SK-N-SH (cell line): ENCODE measurements at regions not wholly inside any gene's neighbourhood (a gene's known extent, or its start where the extent isn't known, plus 50 kb on each side); places are given as distances from the start of the nearest gene placed in this dataset.
A peak's percentile ranks its signal among the peaks of the same experiment; 100 is the strongest.

Experiments
- CTCF ChIA-PET: fragments of 300-600, 350-600 bp; formaldehyde crosslinking; extraction: SDS; loops from one replicate; lab custom pipeline; 2021; lab: Yijun Ruan, JAX
- POLR2A ChIA-PET: fragments of 350-600 bp; sonication (Branson Sonifier 250); formaldehyde crosslinking; extraction: SDS; loops from one replicate; lab custom pipeline; 2020; ENCODE audit warnings: antibody characterized with exemption, inconsistent platforms; lab: Yijun Ruan, JAX
- DNase-seq: peaks from one replicate; pipeline ENCODE4 v3.0.0; 2012
- H2AFZ ChIP-seq: fragments of 200-600 bp; sonication (generic); 2 replicates; pipeline ENCODE4 v1.8.1; 2016; ENCODE audit warnings: antibody characterized with exemption, mild to moderate bottlenecking, low read depth
- H3F3A ChIP-seq: fragments of 200-600 bp; sonication (generic); replicated peaks from 2 replicates; pipeline ENCODE3; 2016; ENCODE audit warnings: antibody characterized with exemption, mild to moderate bottlenecking; ENCODE audit not compliant: insufficient read depth
- H3K27ac ChIP-seq, 2 experiments: fragments of 200-500 bp in 1 of 2; fragments of 200-600 bp in 1 of 2; sonication (Bioruptor generic) in 1 of 2; sonication (generic), shearing (Covaris generic) in 1 of 2; 2 replicates each; pipeline versions ENCODE4 v1.5.1 to v1.6.1; 2014 to 2016; ENCODE audit warnings: low read depth in 2 of 2, inconsistent platforms in 1 of 2, low read length in 1 of 2, mild to moderate bottlenecking in 1 of 2, mixed read lengths in 1 of 2
- H3K27me3 ChIP-seq: fragments of 200-600 bp; sonication (generic), shearing (Covaris generic); 2 replicates; pipeline ENCODE4 v1.6.1; 2016; ENCODE audit warnings: mixed run types; ENCODE audit not compliant: insufficient read depth
- H3K36me3 ChIP-seq, 2 experiments: fragments of 200-500 bp in 1 of 2; fragments of 200-600 bp in 1 of 2; sonication (Bioruptor generic) in 1 of 2; sonication (generic) in 1 of 2; replicated peaks in 1 of 2; 2 replicates each; pipeline versions ENCODE3 to v1.5.1; 2014 to 2016; ENCODE audit warnings: low read length in 1 of 2, mild to moderate bottlenecking in 1 of 2; ENCODE audit not compliant: insufficient read depth in 2 of 2, control insufficient read depth in 1 of 2
- H3K4me1 ChIP-seq, 2 experiments: fragments of 200-500 bp in 1 of 2; fragments of 200-600 bp in 1 of 2; sonication (Bioruptor generic) in 1 of 2; sonication (generic), shearing (Covaris generic) in 1 of 2; 2 replicates each; pipeline versions ENCODE4 v1.5.1 to v1.6.1; 2014 to 2016; ENCODE audit warnings: low read depth in 1 of 2, low read length in 1 of 2, mixed run types in 1 of 2; ENCODE audit not compliant: insufficient read depth in 2 of 2, control insufficient read depth in 1 of 2
- H3K4me2 ChIP-seq: fragments of 200-600 bp; sonication (generic), shearing (Covaris generic); 2 replicates; pipeline ENCODE4 v1.6.1; 2017; ENCODE audit warnings: mixed run types
- H3K4me3 ChIP-seq, 2 experiments: fragments of 200-500 bp in 1 of 2; fragments of 200-600 bp in 1 of 2; sonication (Bioruptor generic) in 1 of 2; sonication (generic), shearing (Covaris generic) in 1 of 2; 2 replicates each; pipeline versions ENCODE4 v1.5.1 to v1.8.1; 2014 to 2016; ENCODE audit warnings: low read depth in 2 of 2, inconsistent platforms in 1 of 2, low read length in 1 of 2, mild to moderate bottlenecking in 1 of 2, mixed read lengths in 1 of 2, moderate library complexity in 1 of 2
- H3K79me2 ChIP-seq: fragments of 200-600 bp; sonication (generic); 2 replicates; pipeline ENCODE4 v1.8.1; 2017; ENCODE audit warnings: mild to moderate bottlenecking; ENCODE audit not compliant: insufficient read depth
- H3K9ac ChIP-seq: fragments of 200-600 bp; sonication (generic); 2 replicates; pipeline ENCODE4 v1.6.1; 2017; ENCODE audit warnings: mixed run types
- H3K9me2 ChIP-seq: fragments of 200-600 bp; sonication (generic); 2 replicates; pipeline ENCODE4 v1.6.1; 2017; ENCODE audit warnings: mixed run types
- H3K9me3 ChIP-seq: fragments of 200-600 bp; sonication (generic); 2 replicates; pipeline ENCODE4 v1.6.1; 2017; ENCODE audit warnings: mixed run types, mild to moderate bottlenecking, moderate library complexity
- H4K20me1 ChIP-seq: fragments of 200-600 bp; sonication (generic); 2 replicates; pipeline ENCODE4 v1.6.1; 2017; ENCODE audit warnings: mild to moderate bottlenecking, mixed run types; ENCODE audit not compliant: insufficient read depth
- CHD2 ChIP-seq: fragments of 150-350 bp; IDR thresholded peaks from 2 replicates; pipeline ENCODE4 v1.6.1; 2018; ENCODE audit warnings: low read length; ENCODE audit not compliant: partially characterized antibody
- ELF1 ChIP-seq: IDR thresholded peaks from 2 replicates; pipeline ENCODE4 v1.4.0; 2012
- EZH2phosphoT487 ChIP-seq: fragments of 200-600 bp; sonication (generic); IDR thresholded peaks from 2 replicates; pipeline ENCODE4 v1.6.1; 2017; ENCODE audit warnings: low read depth, mixed run types, mild to moderate bottlenecking, antibody characterized with exemption, moderate library complexity, borderline replicate concordance
- FOXJ3 ChIP-seq: sonication (generic); formaldehyde crosslinking; IDR thresholded peaks from 2 replicates; pipeline ENCODE4 v1.5.1; 2020; ENCODE audit warnings: mild to moderate bottlenecking, missing genetic modification reagents
- FOXM1 ChIP-seq: IDR thresholded peaks from 2 replicates; pipeline ENCODE4 v1.4.0; 2012; ENCODE audit warnings: low read depth, mild to moderate bottlenecking
- GABPA ChIP-seq: IDR thresholded peaks from 2 replicates; pipeline ENCODE4 v1.4.0; 2012; ENCODE audit warnings: low read depth, mild to moderate bottlenecking
- GATA2 ChIP-seq: sonication (generic); formaldehyde crosslinking; IDR thresholded peaks from 2 replicates; pipeline ENCODE4 v1.5.0; 2020; ENCODE audit warnings: mild to moderate bottlenecking, missing genetic modification reagents
- JUND ChIP-seq: IDR thresholded peaks from 2 replicates; pipeline ENCODE4 v1.4.0; 2012
- MEF2A ChIP-seq: IDR thresholded peaks from 2 replicates; pipeline ENCODE4 v1.4.0; 2012; ENCODE audit warnings: low read depth, borderline replicate concordance
- NRF1 ChIP-seq: IDR thresholded peaks from 2 replicates; pipeline ENCODE4 v1.6.1; 2012; ENCODE audit warnings: low read depth, mild to moderate bottlenecking, low read length
- POLR2AphosphoS5 ChIP-seq: IDR thresholded peaks from 2 replicates; pipeline ENCODE4 v1.6.1; 2012; ENCODE audit warnings: low read depth, low read length
- SIN3A ChIP-seq: IDR thresholded peaks from 2 replicates; pipeline ENCODE4 v1.6.1; 2012; ENCODE audit warnings: low read depth, mild to moderate bottlenecking, low read length, moderate library complexity, borderline replicate concordance
- SMC3 ChIP-seq: IDR thresholded peaks from 2 replicates; pipeline ENCODE4 v1.6.1; 2012; ENCODE audit warnings: low read depth, low read length, improper control_type of control experiment
- TAF1 ChIP-seq: IDR thresholded peaks from 2 replicates; pipeline ENCODE4 v1.6.1; 2012; ENCODE audit warnings: low read depth, mild to moderate bottlenecking, low read length, moderate library complexity, borderline replicate concordance
- TCF12 ChIP-seq: IDR thresholded peaks from 2 replicates; pipeline ENCODE4 v1.4.0; 2012
- TEAD4 ChIP-seq: IDR thresholded peaks from 2 replicates; pipeline ENCODE4 v1.4.0; 2012; ENCODE audit warnings: mild to moderate bottlenecking, borderline replicate concordance; ENCODE audit not compliant: insufficient read depth
- YY1 ChIP-seq: IDR thresholded peaks from 2 replicates; pipeline ENCODE4 v1.4.0; 2012; ENCODE audit warnings: low read depth, mild to moderate bottlenecking
- WGBS: methylation state at CpG from one replicate; pipeline ENCODE4 v1.1.6; 2017; ENCODE audit warnings: low lambda C conversion rate; 5-methylcytosine and 5-hydroxymethylcytosine counted together
- TF ChIP-seq, protein P1 (sequence below): IDR thresholded peaks from 2 replicates; pipeline ENCODE4 v1.4.0; 2012; ENCODE audit warnings: low read depth
- TF ChIP-seq, protein P2 (sequence below): fragments of 150-350 bp; IDR thresholded peaks from 2 replicates; pipeline ENCODE4 v1.6.1; 2017; ENCODE audit warnings: antibody characterized with exemption, low read length, low read depth, borderline replicate concordance
- TF ChIP-seq, protein P3 (sequence below): fragments of 200-600 bp; sonication (generic); IDR thresholded peaks from 2 replicates; pipeline ENCODE4 v1.6.1; 2017; ENCODE audit warnings: antibody characterized with exemption, mild to moderate bottlenecking, moderate library complexity
- TF ChIP-seq, protein P4 (sequence below): IDR thresholded peaks from 2 replicates; pipeline ENCODE4 v1.4.0; 2012; ENCODE audit warnings: low read depth, borderline replicate concordance

DNA sequence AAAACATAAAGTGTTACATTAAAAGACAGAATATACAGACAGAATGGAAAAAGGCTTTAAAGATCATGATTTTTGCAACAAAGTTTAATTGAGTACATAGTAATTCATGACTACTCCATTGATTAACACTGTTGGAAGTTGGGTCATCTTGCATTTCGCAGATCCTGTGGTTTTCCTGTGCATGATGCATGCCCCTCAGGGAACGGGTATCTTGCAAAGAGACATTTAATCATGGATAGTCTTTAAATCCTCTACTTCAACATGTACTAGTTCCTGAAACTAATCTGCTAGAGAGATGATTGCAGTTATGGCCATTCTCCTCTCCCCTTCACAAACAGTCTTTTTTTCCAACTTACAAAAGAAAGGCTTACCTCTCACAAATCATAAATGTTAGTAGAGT lies 155.6 kb upstream of the DSEL start:
- Histone ChIP-seq H3K79me2 (no peaks in the 10 kb centered on the region), H3K27ac (no peak overlapping the region), H3K9ac (no peak overlapping the region), H3K4me1 (no peaks in the 10 kb centered on the region; a peak in 1 of 4 replicates), H3K4me2 (no peak overlapping the region), H3K36me3 (no peaks in the 10 kb centered on the region), H4K20me1 (no peaks in the 10 kb centered on the region), H3K9me3 (no peaks in the 10 kb centered on the region), H3K27me3 (no peaks in the 10 kb centered on the region), H3F3A (peaks cover 3% of the 10 kb centered on the region), H2AFZ (peak overlapping the region; percentile 23; the same call in 1 of the 2 replicates), H3K4me3 (no peak overlapping the region), H3K9me2 (no peaks in the 10 kb centered on the region)
- CTCF ChIA-PET, result no interaction called here
- no peak for DNase-seq
- 73% methylated on average over 2 of the region's 2 CpGs for WGBS
- POLR2A ChIA-PET, result no interaction called here
- TF ChIP-seq CHD2 (no peak), TCF12 (no peak), SIN3A (no peak), GATA2 (CRISPR knock-in tag) (no peak), TEAD4 (no peak), NRF1 (no peak), SMC3 (no peak), TAF1 (no peak), POLR2AphosphoS5 (no peak), MEF2A (no peak), GABPA (no peak)
- TF ChIP-seq, protein P1, sequence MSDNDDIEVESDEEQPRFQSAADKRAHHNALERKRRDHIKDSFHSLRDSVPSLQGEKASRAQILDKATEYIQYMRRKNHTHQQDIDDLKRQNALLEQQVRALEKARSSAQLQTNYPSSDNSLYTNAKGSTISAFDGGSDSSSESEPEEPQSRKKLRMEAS, result no peak

DNA sequence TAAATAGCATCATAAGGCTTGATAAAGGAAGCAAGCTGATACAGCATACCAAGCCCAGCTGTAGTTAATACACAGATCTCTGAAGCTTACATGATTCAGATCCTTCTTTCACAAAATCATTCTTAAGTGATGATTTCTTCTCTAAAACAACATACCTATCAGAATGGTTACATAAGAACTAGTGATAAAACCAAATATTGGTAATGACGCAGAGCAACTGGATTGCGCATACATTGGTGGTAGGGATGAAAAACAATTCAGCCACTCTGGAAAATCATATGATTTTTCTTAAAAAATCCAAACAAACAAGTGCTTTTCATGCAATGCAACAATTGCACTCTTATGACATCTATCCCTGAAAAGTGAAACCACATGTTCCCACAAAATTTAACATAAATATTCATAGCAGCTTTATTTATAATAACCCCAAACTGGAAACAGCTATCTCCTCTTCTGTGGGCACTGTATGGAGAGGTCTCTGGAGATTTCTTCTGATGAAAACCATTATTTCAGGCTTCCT lies 153.6 kb upstream of the DSEL start:
- no peak for DNase-seq
- no peaks in the 10 kb centered on the region for H3K27me3 ChIP-seq
- H3K4me1 ChIP-seq, result no peaks in the 10 kb centered on the region; a peak in 1 of 4 replicates
- H4K20me1 ChIP-seq, result no peaks in the 10 kb centered on the region
- no peak overlapping the region for H3K4me3 ChIP-seq
- H3K27ac ChIP-seq, result no peak overlapping the region
- H3K9me3 ChIP-seq, result no peaks in the 10 kb centered on the region
- H3K79me2 ChIP-seq, result no peaks in the 10 kb centered on the region
- ChIA-PET POLR2A (no interaction called here), CTCF (no interaction called here)
- TF ChIP-seq TCF12, result peak; percentile 18; the same call in 1 of the 2 replicates
- no peak for TF ChIP-seq YY1
- H3K36me3 ChIP-seq, result no peaks in the 10 kb centered on the region
- H3K9ac ChIP-seq, result no peak overlapping the region
- no peak overlapping the region for H3K4me2 ChIP-seq
- H2AFZ ChIP-seq, result no peak overlapping the region
- H3K9me2 ChIP-seq, result no peaks in the 10 kb centered on the region
- H3F3A ChIP-seq, result no peaks in the 10 kb centered on the region
- 91% methylated on average over 2 of the region's 2 CpGs for WGBS

DNA sequence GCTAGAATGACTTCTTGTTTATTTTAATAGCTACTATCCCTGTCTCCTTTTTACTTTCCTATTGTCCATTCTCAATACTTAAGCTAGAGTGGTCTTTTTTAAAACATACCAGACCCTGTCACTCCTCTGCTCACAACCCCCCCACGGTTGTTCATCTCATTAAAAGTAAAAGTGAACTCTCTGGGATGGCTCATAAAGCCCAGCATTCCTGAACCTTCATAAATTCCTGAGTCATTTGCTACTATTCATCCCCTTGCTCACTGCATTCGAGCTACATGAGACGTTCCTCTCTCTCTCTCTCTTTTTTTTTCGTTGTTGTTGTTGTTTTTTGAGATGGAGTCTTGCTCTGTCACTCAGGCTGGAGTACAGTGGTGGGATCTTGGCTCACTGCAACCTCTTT lies 148.7 kb upstream of the DSEL start:
- no peak overlapping the region for H2AFZ ChIP-seq
- H3K9ac ChIP-seq, result no peak overlapping the region
- H3K79me2 ChIP-seq, result no peaks in the 10 kb centered on the region
- 59% methylated on average over 4 of the region's 4 CpGs for WGBS
- no peaks in the 10 kb centered on the region for H4K20me1 ChIP-seq
- H3K9me3 ChIP-seq, result no peaks in the 10 kb centered on the region
- H3F3A ChIP-seq, result no peaks in the 10 kb centered on the region
- H3K27me3 ChIP-seq, result no peaks in the 10 kb centered on the region
- no peak overlapping the region for H3K4me3 ChIP-seq
- no peak overlapping the region for H3K27ac ChIP-seq
- ChIA-PET POLR2A (no interaction called here), CTCF (no interaction called here)
- no peaks in the 10 kb centered on the region; a peak in 1 of 4 replicates for H3K4me1 ChIP-seq
- H3K4me2 ChIP-seq, result no peak overlapping the region
- no peaks in the 10 kb centered on the region for H3K36me3 ChIP-seq
- H3K9me2 ChIP-seq, result no peaks in the 10 kb centered on the region
- no peak for DNase-seq
- TF ChIP-seq JUND (no peak), CHD2 (no peak), GABPA (no peak), FOXJ3 (CRISPR knock-in tag) (no peak), SMC3 (no peak), MEF2A (no peak), ELF1 (no peak), TEAD4 (no peak), EZH2phosphoT487 (no peak), FOXM1 (no peak)
- TF ChIP-seq, protein P2, sequence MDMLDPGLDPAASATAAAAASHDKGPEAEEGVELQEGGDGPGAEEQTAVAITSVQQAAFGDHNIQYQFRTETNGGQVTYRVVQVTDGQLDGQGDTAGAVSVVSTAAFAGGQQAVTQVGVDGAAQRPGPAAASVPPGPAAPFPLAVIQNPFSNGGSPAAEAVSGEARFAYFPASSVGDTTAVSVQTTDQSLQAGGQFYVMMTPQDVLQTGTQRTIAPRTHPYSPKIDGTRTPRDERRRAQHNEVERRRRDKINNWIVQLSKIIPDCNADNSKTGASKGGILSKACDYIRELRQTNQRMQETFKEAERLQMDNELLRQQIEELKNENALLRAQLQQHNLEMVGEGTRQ, result no peak
- TF ChIP-seq, protein P3, sequence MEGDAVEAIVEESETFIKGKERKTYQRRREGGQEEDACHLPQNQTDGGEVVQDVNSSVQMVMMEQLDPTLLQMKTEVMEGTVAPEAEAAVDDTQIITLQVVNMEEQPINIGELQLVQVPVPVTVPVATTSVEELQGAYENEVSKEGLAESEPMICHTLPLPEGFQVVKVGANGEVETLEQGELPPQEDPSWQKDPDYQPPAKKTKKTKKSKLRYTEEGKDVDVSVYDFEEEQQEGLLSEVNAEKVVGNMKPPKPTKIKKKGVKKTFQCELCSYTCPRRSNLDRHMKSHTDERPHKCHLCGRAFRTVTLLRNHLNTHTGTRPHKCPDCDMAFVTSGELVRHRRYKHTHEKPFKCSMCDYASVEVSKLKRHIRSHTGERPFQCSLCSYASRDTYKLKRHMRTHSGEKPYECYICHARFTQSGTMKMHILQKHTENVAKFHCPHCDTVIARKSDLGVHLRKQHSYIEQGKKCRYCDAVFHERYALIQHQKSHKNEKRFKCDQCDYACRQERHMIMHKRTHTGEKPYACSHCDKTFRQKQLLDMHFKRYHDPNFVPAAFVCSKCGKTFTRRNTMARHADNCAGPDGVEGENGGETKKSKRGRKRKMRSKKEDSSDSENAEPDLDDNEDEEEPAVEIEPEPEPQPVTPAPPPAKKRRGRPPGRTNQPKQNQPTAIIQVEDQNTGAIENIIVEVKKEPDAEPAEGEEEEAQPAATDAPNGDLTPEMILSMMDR, result no peak
- TF ChIP-seq, protein P4, sequence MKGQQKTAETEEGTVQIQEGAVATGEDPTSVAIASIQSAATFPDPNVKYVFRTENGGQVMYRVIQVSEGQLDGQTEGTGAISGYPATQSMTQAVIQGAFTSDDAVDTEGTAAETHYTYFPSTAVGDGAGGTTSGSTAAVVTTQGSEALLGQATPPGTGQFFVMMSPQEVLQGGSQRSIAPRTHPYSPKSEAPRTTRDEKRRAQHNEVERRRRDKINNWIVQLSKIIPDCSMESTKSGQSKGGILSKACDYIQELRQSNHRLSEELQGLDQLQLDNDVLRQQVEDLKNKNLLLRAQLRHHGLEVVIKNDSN, result no peak
